Hepatocyte (in vitro differentiated cells): ENCODE measurements at regions not wholly inside any gene's neighbourhood (a gene's known extent, or its start where the extent isn't known, plus 50 kb on each side); places are given as distances from the start of the nearest gene placed in this dataset.

Source experiments
- DNase-seq: peaks from one replicate; pipeline ENCODE4 v3.0.0-alpha.2; 2016; ENCODE audit warnings: low spot score
- H2AFZ ChIP-seq: fragments of 200-600 bp; sonication (generic); 2 replicates; pipeline ENCODE4 v1.6.0; 2016; ENCODE audit warnings: antibody characterized with exemption, mild to moderate bottlenecking
- H3K27ac ChIP-seq: fragments of 200-600 bp; sonication (generic); 2 replicates; pipeline ENCODE4 v1.5.1; 2016; ENCODE audit warnings: mild to moderate bottlenecking
- H3K27me3 ChIP-seq: fragments of 200-600 bp; sonication (generic); 2 replicates; pipeline ENCODE4 v1.6.1; 2016
- H3K36me3 ChIP-seq: fragments of 200-600 bp; sonication (generic); replicated peaks from 2 replicates; pipeline ENCODE4 v1.5.1; 2016; ENCODE audit warnings: low read depth; ENCODE audit not compliant: insufficient read depth
- H3K4me1 ChIP-seq: fragments of 200-600 bp; sonication (generic); 2 replicates; pipeline ENCODE4 v1.5.1; 2016; ENCODE audit warnings: mild to moderate bottlenecking, moderate library complexity; ENCODE audit not compliant: insufficient read depth
- H3K4me2 ChIP-seq: fragments of 200-600 bp; sonication (generic); 2 replicates; pipeline ENCODE4 v1.6.0; 2016
- H3K4me3 ChIP-seq: fragments of 200-600 bp; sonication (generic); 2 replicates; pipeline ENCODE4 v1.5.1; 2016; ENCODE audit warnings: mild to moderate bottlenecking
- H3K79me2 ChIP-seq: fragments of 200-600 bp; sonication (generic); 2 replicates; pipeline ENCODE4 v1.6.0; 2017; ENCODE audit warnings: mild to moderate bottlenecking
- H3K9me2 ChIP-seq: fragments of 200-600 bp; sonication (generic); replicated peaks from 2 replicates; pipeline ENCODE4 v1.6.0; 2017; ENCODE audit warnings: mild to moderate bottlenecking; ENCODE audit not compliant: insufficient read depth
- H3K9me3 ChIP-seq: fragments of 200-600 bp; sonication (generic); 2 replicates; pipeline ENCODE4 v1.5.1; 2016; ENCODE audit warnings: low read depth, mild to moderate bottlenecking
- H4K20me1 ChIP-seq: fragments of 200-600 bp; sonication (generic); 2 replicates; pipeline ENCODE4 v1.6.0; 2016; ENCODE audit warnings: mild to moderate bottlenecking; ENCODE audit not compliant: insufficient read depth, poor library complexity, severe bottlenecking
- EZH2 ChIP-seq: fragments of 200-600 bp; sonication (generic); IDR thresholded peaks from 2 replicates; pipeline ENCODE4 v1.6.1; 2016; ENCODE audit warnings: antibody characterized with exemption, mild to moderate bottlenecking, borderline replicate concordance
- EZH2phosphoT487 ChIP-seq: fragments of 200-600 bp; sonication (generic); IDR thresholded peaks from one replicate; pipeline ENCODE4 v1.6.1; 2018; ENCODE audit warnings: antibody characterized with exemption, mild to moderate bottlenecking, low read depth, moderate library complexity; ENCODE audit not compliant: unreplicated experiment, severe bottlenecking
- WGBS: methylation state at CpG from one replicate; pipeline ENCODE4 v1.1.6; 2016; ENCODE audit warnings: low lambda C conversion rate; ENCODE audit errors: missing lambda C conversion rate; 5-methylcytosine and 5-hydroxymethylcytosine counted together
- TF ChIP-seq, protein P1 (sequence below): fragments of 200-600 bp; sonication (generic); IDR thresholded peaks from 2 replicates; pipeline ENCODE4 v1.5.1; 2016; ENCODE audit warnings: antibody characterized with exemption, mild to moderate bottlenecking; ENCODE audit not compliant: poor library complexity

DNA sequence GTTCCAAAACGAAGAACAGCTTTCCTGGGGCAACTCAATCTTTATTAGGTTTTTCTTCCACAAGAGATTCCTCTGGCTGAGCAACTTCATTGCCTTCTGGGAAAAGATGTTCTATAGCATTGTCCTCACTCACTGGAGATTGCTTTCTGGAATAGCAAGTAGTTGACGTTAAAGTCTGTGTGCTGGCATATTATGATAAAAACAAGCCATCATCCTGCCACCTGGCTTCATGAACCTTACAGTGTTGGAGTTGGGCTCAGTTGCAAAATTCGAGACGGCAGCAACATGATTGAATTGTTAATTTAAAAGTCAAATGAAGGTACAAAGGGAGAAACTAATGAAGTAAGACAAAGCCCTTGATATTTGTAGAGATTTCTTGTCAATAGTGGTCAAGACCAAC, 140.5 kb upstream of the PEX5L start:
- Histone ChIP-seq H2AFZ (no peak overlapping the region), H3K4me1 (no peaks in the 10 kb centered on the region), H3K4me2 (no peak overlapping the region), H3K36me3 (no peaks in the 10 kb centered on the region), H3K79me2 (no peaks in the 10 kb centered on the region), H3K4me3 (no peak overlapping the region), H3K27ac (no peak overlapping the region), H3K27me3 (no peaks in the 10 kb centered on the region), H4K20me1 (no peaks in the 10 kb centered on the region), H3K9me3 (no peaks in the 10 kb centered on the region), H3K9me2 (no peaks in the 10 kb centered on the region)
- 77% methylated on average over 4 of the region's 4 CpGs for WGBS
- no peak for DNase-seq
- TF ChIP-seq EZH2 (no peak), EZH2phosphoT487 (no peak)
- TF ChIP-seq, protein P1, sequence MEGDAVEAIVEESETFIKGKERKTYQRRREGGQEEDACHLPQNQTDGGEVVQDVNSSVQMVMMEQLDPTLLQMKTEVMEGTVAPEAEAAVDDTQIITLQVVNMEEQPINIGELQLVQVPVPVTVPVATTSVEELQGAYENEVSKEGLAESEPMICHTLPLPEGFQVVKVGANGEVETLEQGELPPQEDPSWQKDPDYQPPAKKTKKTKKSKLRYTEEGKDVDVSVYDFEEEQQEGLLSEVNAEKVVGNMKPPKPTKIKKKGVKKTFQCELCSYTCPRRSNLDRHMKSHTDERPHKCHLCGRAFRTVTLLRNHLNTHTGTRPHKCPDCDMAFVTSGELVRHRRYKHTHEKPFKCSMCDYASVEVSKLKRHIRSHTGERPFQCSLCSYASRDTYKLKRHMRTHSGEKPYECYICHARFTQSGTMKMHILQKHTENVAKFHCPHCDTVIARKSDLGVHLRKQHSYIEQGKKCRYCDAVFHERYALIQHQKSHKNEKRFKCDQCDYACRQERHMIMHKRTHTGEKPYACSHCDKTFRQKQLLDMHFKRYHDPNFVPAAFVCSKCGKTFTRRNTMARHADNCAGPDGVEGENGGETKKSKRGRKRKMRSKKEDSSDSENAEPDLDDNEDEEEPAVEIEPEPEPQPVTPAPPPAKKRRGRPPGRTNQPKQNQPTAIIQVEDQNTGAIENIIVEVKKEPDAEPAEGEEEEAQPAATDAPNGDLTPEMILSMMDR, result no peak

DNA sequence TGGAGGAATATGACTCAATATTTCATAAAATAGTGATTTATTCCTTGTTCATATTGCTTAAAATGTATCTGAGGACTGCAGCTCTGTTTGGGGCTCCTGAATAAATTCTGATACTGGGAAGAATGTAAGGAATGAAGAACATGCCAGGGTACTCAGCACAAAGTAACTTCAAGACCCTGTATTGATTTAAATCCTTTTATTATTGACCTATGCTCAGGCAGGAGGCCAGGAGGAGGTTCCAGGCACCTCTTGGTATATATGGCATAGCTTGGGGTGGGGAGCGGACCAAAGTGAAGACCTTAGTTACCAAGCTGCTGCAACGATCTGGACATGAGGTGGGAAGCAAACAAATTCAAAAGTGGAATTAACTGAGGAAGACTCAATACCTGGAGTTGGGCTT, 142.8 kb upstream of the PEX5L start:
- Histone ChIP-seq H3K36me3 (no peaks in the 10 kb centered on the region), H3K27me3 (no peaks in the 10 kb centered on the region), H3K27ac (no peak overlapping the region), H3K4me2 (no peak overlapping the region), H4K20me1 (no peaks in the 10 kb centered on the region), H3K4me3 (no peak overlapping the region), H2AFZ (no peak overlapping the region), H3K9me2 (no peaks in the 10 kb centered on the region), H3K9me3 (no peaks in the 10 kb centered on the region), H3K79me2 (no peaks in the 10 kb centered on the region), H3K4me1 (no peaks in the 10 kb centered on the region)
- no peak for DNase-seq
- TF ChIP-seq EZH2 (no peak), EZH2phosphoT487 (no peak)
- TF ChIP-seq, protein P1, result no peak
- WGBS, result 91% methylated on average over 2 of the region's 2 CpGs

DNA sequence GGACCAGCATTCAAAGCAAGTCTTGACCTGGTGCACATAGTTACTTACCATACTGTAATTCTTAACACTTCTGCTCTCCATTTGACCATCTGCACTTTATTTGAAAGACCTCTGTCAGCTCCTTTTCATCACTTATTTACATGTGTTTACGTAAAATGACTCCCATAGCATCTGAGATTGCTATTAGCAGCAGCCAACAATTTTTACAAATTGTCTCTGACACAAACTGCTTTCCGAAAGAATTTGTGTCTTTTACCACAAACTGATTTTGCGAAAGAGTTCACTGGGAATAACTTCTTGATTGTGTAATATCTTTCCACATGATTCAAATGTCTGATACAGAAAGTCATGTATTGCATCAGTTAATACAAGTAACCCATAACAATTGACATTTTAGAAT, 144.1 kb upstream of the PEX5L start:
- H3K4me2 ChIP-seq, result no peak overlapping the region
- DNase-seq, result no peak
- no peak overlapping the region for H3K27ac ChIP-seq
- H3K9me2 ChIP-seq, result no peaks in the 10 kb centered on the region
- no peaks in the 10 kb centered on the region for H3K4me1 ChIP-seq
- no peaks in the 10 kb centered on the region for H3K36me3 ChIP-seq
- WGBS, result 85% methylated on average over 3 of the region's 3 CpGs
- no peaks in the 10 kb centered on the region for H3K79me2 ChIP-seq
- TF ChIP-seq, protein P1, result no peak
- TF ChIP-seq EZH2phosphoT487 (no peak), EZH2 (no peak)
- H3K9me3 ChIP-seq, result no peaks in the 10 kb centered on the region
- no peak overlapping the region for H3K4me3 ChIP-seq
- no peaks in the 10 kb centered on the region for H4K20me1 ChIP-seq
- no peak overlapping the region for H2AFZ ChIP-seq
- H3K27me3 ChIP-seq, result no peaks in the 10 kb centered on the region

DNA sequence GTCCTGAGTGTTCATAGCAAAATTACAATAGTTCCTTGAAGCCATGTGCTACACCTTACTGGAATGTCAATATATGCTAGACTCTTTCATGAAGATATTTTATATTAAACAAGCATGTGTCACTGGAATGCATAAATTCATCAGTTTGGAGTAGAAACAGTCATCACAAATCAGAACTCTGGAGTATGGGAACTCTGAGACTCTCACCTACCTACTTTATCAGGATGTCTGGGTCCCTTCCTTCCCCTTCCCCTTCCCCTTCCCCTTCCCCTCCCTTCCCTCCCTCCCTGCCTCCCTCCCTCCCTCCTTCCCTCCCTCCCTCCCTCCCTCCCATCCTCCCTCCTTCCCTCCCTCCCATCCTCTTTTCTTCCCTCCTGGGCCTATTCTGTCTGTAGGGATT, 144.7 kb upstream of the PEX5L start:
- no peaks in the 10 kb centered on the region for H3K9me2 ChIP-seq
- no peak overlapping the region for H2AFZ ChIP-seq
- TF ChIP-seq EZH2, result no peak
- no peak for TF ChIP-seq EZH2phosphoT487
- TF ChIP-seq, protein P1, result no peak
- no peak for DNase-seq
- H3K27ac ChIP-seq, result no peak overlapping the region
- no peaks in the 10 kb centered on the region for H3K9me3 ChIP-seq
- H3K36me3 ChIP-seq, result no peaks in the 10 kb centered on the region
- no peaks in the 10 kb centered on the region for H4K20me1 ChIP-seq
- H3K4me2 ChIP-seq, result no peak overlapping the region
- no peaks in the 10 kb centered on the region for H3K27me3 ChIP-seq
- H3K79me2 ChIP-seq, result no peaks in the 10 kb centered on the region
- H3K4me1 ChIP-seq, result no peaks in the 10 kb centered on the region
- no peak overlapping the region for H3K4me3 ChIP-seq
